ENCODE measurements at regions not wholly inside any gene's neighbourhood (a gene's known extent, or its start where the extent isn't known, plus 50 kb on each side); places are given as distances from the start of the nearest gene placed in this dataset.
"Not testable (repeated sequence)": the region's sequence is repeated elsewhere in the genome, so short reads cannot be mapped to it uniquely, and the experiment has no call there.

DNA sequence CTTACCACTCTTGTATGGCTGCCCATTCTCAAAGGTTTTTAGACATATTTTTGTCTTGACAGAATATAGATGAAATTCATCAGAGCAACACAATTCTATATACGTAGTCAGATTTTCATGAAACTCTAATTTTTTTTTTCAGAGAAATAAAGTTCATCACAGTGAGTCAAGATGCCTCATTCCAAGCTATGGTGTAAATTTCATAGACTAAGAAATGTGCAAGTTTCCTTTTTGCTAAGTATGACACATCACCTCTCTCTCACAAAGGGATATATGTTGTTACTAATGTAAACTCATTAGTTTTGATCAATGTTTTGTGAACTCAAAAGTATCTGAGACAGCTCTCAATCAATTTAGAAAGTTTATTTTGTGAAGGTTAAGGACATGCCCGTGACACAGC, 60.4 kb upstream of the ATXN3L start:
- no peaks in the 10 kb centered on the region for H3K9me3 ChIP-seq (ENCODE audit: control insufficient read depth in 1 of 2, insufficient read depth in 1 of 2, low read depth in 1 of 2, low read length in 2 of 2)
- ATAC-seq: no peak
- H3K4me3 ChIP-seq (replicated peaks in 1 of 2; ENCODE audit: low read depth in 1 of 2, low read length in 2 of 2): no peak overlapping the region
- H3K9me2 ChIP-seq (ENCODE audit: insufficient read depth): no peaks in the 10 kb centered on the region
- POLR2A ChIA-PET: no interaction called here
- no peak for DNase-seq (ENCODE audit: low read depth, low spot score)
- no peak overlapping the region for H2AFZ ChIP-seq (ENCODE audit: low read depth, low read length, poor library complexity, severe bottlenecking)
- H3K79me2 ChIP-seq (ENCODE audit: insufficient read depth, low read length): no peaks in the 10 kb centered on the region
- H3K4me1 ChIP-seq (ENCODE audit: control insufficient read depth in 1 of 2, insufficient read depth in 2 of 2, low read length in 2 of 2): no peaks in the 10 kb centered on the region
- H3K9ac ChIP-seq (ENCODE audit: low read length): no peak overlapping the region
- H3K4me2 ChIP-seq (ENCODE audit: low read length): no peak overlapping the region
- intact Hi-C loops (cut with micrococcal nuclease): no loop called here
- H4K20me1 ChIP-seq (ENCODE audit: insufficient read depth): no peaks in the 10 kb centered on the region
- no peak for TF ChIP-seq JUND (IDR thresholded peaks at IDR 0.05)
- no peak for TF ChIP-seq YY1 (IDR thresholded peaks at IDR 0.05; ENCODE audit: extremely low read depth, insufficient replicate concordance, low read depth, low read length)
- no peak for TF ChIP-seq CEBPB (IDR thresholded peaks at IDR 0.05; ENCODE audit: low read depth)
- no peak for TF ChIP-seq EGR1 (IDR thresholded peaks at IDR 0.05; ENCODE audit: low read depth)
- no peak for TF ChIP-seq POLR2A (IDR thresholded peaks at IDR 0.05; ENCODE audit: borderline replicate concordance, extremely low read depth, insufficient read depth, insufficient read length)
- no peak for TF ChIP-seq CTCF (IDR thresholded peaks at IDR 0.05 in 2 of 3, conservative IDR thresholded peaks at IDR 0.05 in 1 of 3; ENCODE audit: borderline replicate concordance in 1 of 3, insufficient read depth in 1 of 3, low read depth in 2 of 3, low read length in 2 of 3)
- no peak for TF ChIP-seq TCF7L2 (IDR thresholded peaks at IDR 0.05; ENCODE audit: borderline replicate concordance, extremely low read depth, insufficient read depth, insufficient read length)
- no peak for TF ChIP-seq CBX3 (IDR thresholded peaks at IDR 0.05; ENCODE audit: low read depth)
- TF ChIP-seq, protein P1, sequence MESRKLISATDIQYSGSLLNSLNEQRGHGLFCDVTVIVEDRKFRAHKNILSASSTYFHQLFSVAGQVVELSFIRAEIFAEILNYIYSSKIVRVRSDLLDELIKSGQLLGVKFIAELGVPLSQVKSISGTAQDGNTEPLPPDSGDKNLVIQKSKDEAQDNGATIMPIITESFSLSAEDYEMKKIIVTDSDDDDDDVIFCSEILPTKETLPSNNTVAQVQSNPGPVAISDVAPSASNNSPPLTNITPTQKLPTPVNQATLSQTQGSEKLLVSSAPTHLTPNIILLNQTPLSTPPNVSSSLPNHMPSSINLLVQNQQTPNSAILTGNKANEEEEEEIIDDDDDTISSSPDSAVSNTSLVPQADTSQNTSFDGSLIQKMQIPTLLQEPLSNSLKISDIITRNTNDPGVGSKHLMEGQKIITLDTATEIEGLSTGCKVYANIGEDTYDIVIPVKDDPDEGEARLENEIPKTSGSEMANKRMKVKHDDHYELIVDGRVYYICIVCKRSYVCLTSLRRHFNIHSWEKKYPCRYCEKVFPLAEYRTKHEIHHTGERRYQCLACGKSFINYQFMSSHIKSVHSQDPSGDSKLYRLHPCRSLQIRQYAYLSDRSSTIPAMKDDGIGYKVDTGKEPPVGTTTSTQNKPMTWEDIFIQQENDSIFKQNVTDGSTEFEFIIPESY (IDR thresholded peaks at IDR 0.05; ENCODE audit: extremely low read depth, insufficient replicate concordance, low read length): no peak
- no peak for TF ChIP-seq EZH2 (IDR thresholded peaks at IDR 0.05)
- no peak for TF ChIP-seq RAD21 (IDR thresholded peaks at IDR 0.05; ENCODE audit: low read depth)
- TF ChIP-seq SRF (IDR thresholded peaks at IDR 0.05; ENCODE audit: low read depth): no peak
- TF ChIP-seq, protein P2, sequence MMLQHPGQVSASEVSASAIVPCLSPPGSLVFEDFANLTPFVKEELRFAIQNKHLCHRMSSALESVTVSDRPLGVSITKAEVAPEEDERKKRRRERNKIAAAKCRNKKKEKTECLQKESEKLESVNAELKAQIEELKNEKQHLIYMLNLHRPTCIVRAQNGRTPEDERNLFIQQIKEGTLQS (IDR thresholded peaks at IDR 0.05): no peak
- TF ChIP-seq ZFX (IDR thresholded peaks at IDR 0.05): no peak
- no peaks in the 10 kb centered on the region for H3K27me3 ChIP-seq (ENCODE audit: insufficient read depth, low read length)
- CTCF ChIA-PET: no interaction called here
- RAD21 ChIA-PET (ENCODE audit: low non-redundant PET in 1 of 2, low total read pairs in 2 of 2, uncharacterized antibody in 2 of 2, unreplicated experiment in 2 of 2): no interaction called here
- no peak overlapping the region for H3K27ac ChIP-seq (ENCODE audit: low read depth, low read length)
- no TSS peak for BruUV-seq (replicated peaks)
- no peaks in the 10 kb centered on the region for H3K36me3 ChIP-seq (ENCODE audit: control insufficient read depth in 1 of 2, insufficient read depth in 2 of 2, low read length in 2 of 2)

GRCh38 chrX:13378562-13379518, 59.0 kb upstream of the ATXN3L start:
- H3K4me3 ChIP-seq (replicated peaks in 1 of 2; ENCODE audit: low read depth in 1 of 2, low read length in 2 of 2); H3K27ac ChIP-seq (ENCODE audit: low read depth, low read length); DNase-seq (ENCODE audit: low read depth, low spot score); H3K4me2 ChIP-seq (ENCODE audit: low read length); H2AFZ ChIP-seq (ENCODE audit: low read depth, low read length, poor library complexity, severe bottlenecking); RAD21 ChIA-PET (ENCODE audit: low non-redundant PET in 1 of 2, low total read pairs in 2 of 2, uncharacterized antibody in 2 of 2, unreplicated experiment in 2 of 2); ATAC-seq; POLR2A ChIA-PET; CTCF ChIA-PET; H4K20me1 ChIP-seq (ENCODE audit: insufficient read depth); H3K9me2 ChIP-seq (ENCODE audit: insufficient read depth); H3K27me3 ChIP-seq (ENCODE audit: insufficient read depth, low read length); intact Hi-C loops (cut with micrococcal nuclease); H3K9ac ChIP-seq (ENCODE audit: low read length); BruUV-seq (replicated peaks); H3K4me1 ChIP-seq (ENCODE audit: control insufficient read depth in 1 of 2, insufficient read depth in 2 of 2, low read length in 2 of 2); H3K79me2 ChIP-seq (ENCODE audit: insufficient read depth, low read length); H3K36me3 ChIP-seq (ENCODE audit: control insufficient read depth in 1 of 2, insufficient read depth in 2 of 2, low read length in 2 of 2); H3K9me3 ChIP-seq (ENCODE audit: control insufficient read depth in 1 of 2, insufficient read depth in 1 of 2, low read depth in 1 of 2, low read length in 2 of 2): not testable (repeated sequence)
